HG03025 (cell line): ENCODE measurements at regions not wholly inside any gene's neighbourhood (a gene's known extent, or its start where the extent isn't known, plus 50 kb on each side); places are given as distances from the start of the nearest gene placed in this dataset.

Source experiments
- ATAC-seq: cut with Tn5 transposase; IDR thresholded peaks from one replicate; pipeline ENCODE4 v1.9.1; 2021; ENCODE audit warnings: mild to moderate bottlenecking, moderate library complexity; ENCODE audit not compliant: unreplicated experiment, low FRiP score

GRCh38 chr3:16048435-16049318, 125.8 kb upstream of the GALNT15 start:
- peak; percentile 91 for ATAC-seq

GRCh38 chr3:16050641-16051467, 123.6 kb upstream of the GALNT15 start:
- no peak for ATAC-seq

GRCh38 chr3:16051691-16052090, 122.8 kb upstream of the GALNT15 start:
- no peak for ATAC-seq

GRCh38 chr3:16052964-16053363, 121.5 kb upstream of the GALNT15 start:
- no peak for ATAC-seq

GRCh38 chr3:16053794-16054193, 120.7 kb upstream of the GALNT15 start:
- no peak for ATAC-seq

- ATAC-seq: no peak
Measured at GRCh38 chr3:16055606-16056211, 118.8 kb upstream of the GALNT15 start.

GRCh38 chr3:16056217-16056616, 118.3 kb upstream of the GALNT15 start:
- no peak for ATAC-seq

- ATAC-seq: no peak
Measured at GRCh38 chr3:16058521-16058920, 116.0 kb upstream of the GALNT15 start.

- no peak for ATAC-seq
Measured at GRCh38 chr3:16059081-16059537, 115.4 kb upstream of the GALNT15 start.

- no peak for ATAC-seq
Measured at GRCh38 chr3:16059711-16060357, 114.6 kb upstream of the GALNT15 start.

- no peak for ATAC-seq
Measured at GRCh38 chr3:16060358-16060852, 114.1 kb upstream of the GALNT15 start.

GRCh38 chr3:16060945-16061344, 113.5 kb upstream of the GALNT15 start:
- ATAC-seq: no peak

- ATAC-seq: no peak
Measured at GRCh38 chr3:16061491-16061890, 113.0 kb upstream of the GALNT15 start.

- ATAC-seq: no peak
Measured at GRCh38 chr3:16063603-16064002, 110.9 kb upstream of the GALNT15 start.

- ATAC-seq: no peak
Measured at GRCh38 chr3:16064642-16065414, 109.7 kb upstream of the GALNT15 start.

- ATAC-seq: no peak
Measured at GRCh38 chr3:16066545-16066944, 107.9 kb upstream of the GALNT15 start.

GRCh38 chr3:16066975-16067374, 107.5 kb upstream of the GALNT15 start:
- ATAC-seq: no peak

GRCh38 chr3:16067837-16068471, 106.5 kb upstream of the GALNT15 start:
- ATAC-seq: no peak
